ENCODE measurements at regions not wholly inside any gene's neighbourhood (a gene's known extent, or its start where the extent isn't known, plus 50 kb on each side); places are given as distances from the start of the nearest gene placed in this dataset.
"Not testable (repeated sequence)": the region's sequence is repeated elsewhere in the genome, so short reads cannot be mapped to it uniquely, and the experiment has no call there.

DNA sequence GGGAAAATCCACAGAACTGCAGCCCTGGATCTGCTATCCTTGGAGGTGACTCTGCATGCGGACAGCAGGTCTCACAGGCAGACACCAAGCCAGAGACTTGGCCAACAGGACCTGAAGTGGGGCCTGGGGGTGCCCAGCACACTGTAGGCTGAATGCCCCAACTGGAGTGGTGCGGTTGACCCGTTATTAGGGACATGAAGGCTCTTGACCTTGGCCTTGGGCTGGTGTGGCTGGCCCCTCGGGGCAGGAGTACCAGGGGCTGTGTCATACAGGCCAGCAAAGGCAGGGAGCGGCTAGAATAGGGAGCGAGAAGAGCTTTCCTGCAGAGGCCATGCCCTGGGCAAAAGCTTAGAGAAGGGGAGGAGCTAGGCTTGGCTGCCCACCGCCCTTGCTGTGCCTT, 153.2 kb upstream of the MVB12B start:
- DNase-seq (ENCODE audit: low read depth), result no peak

DNA sequence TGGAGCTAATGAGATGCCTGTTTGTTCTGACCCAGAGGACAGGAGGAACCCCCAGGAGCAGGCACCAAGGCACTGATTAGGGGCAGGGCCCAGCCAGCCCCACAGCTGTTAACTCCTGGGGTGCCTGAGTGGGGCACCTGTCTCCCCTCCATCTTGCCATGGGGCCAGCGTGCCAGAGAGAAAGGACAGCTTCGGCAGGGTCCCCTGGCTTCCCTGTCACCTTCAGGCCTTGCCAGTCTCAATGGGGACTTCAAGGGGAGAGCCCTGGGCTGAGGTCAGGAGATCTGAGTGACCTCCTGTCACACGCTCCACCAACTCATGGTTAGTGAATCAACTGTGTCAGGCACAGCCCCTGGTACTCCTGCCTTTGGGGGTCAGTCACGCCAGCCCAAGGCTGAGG, 152.7 kb upstream of the MVB12B start:
- DNase-seq (ENCODE audit: low read depth), result no peak

DNA sequence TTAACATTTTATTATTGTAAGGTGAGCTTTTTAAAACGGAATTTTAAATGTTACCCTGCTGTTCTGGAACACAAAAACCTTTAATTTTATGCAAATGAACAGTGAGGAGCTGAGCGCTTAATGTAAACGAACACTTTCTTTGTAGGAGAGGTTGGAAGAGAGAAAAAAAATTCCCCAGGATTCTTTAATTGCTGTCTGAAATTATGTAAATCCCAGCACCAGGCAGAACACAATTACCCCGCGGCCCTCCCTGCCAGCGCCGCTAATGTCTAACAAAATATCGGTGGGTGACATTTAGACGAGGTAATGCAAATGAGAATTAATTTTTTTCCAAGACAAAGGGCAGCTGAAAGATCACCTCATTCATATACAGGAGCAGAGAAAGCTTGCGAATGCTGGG, 143.4 kb upstream of the MVB12B start:
- no peak for DNase-seq (ENCODE audit: low read depth)

DNA sequence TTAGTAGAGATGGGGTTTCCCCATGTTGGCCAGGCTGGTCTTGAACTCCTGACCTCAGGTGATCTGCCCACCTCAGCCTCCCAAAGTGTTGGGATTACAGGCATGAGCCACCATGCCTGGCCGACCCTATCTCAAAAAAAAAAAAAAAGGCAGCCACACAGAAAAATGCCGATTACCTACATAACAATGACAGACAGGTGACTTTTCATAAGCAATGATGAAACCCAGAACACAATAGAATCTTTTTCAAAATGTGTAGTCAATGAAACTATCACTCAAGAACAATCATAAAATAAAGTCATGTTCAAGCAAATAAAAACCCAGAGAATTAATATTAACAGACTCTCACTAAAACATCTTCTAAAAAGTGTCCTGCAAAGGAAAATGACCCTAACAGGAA, 135.6 kb upstream of the MVB12B start:
- not testable (repeated sequence) for DNase-seq (ENCODE audit: low read depth)

DNA sequence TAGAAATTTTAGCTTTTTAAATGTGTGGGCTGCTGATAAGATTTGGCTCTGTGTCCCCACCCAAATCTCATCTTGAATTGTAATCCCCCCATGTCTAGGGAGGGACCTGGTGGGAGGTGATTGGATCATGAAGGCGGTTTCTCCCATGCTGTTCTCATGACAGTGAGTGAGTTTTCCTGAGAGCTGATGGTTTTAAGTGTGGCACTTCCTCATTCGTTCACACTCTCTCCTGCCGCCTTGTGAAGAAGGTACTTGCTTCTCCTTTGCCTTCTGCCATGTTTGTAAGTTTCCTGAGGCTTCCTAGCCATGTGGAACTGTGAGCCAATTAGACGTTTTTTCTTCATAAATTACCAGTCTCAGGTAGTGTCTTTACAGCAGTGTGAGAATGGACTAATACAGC, 127.8 kb upstream of the MVB12B start:
- DNase-seq (ENCODE audit: low read depth), result no peak

DNA sequence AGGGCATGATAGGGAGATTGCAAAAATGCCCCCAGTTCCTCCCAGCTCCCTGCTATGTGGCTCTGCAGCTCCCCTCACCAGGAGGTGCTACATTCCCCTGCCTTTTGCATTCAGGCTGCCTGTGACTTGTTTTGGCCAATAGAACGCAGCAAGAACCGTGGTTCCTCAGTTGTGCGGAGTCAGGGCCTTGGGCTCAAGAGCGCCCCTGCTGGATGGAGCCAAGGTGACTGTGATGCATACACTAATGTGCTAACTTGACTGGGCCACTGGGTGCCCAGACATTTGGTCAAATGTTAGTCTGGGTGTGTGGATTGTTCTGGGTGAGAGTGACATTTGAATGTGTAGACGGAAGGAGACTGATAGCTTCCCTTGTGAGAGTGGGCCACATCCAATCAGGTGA, 123.3 kb upstream of the MVB12B start:
- DNase-seq (ENCODE audit: low read depth), result no peak

DNA sequence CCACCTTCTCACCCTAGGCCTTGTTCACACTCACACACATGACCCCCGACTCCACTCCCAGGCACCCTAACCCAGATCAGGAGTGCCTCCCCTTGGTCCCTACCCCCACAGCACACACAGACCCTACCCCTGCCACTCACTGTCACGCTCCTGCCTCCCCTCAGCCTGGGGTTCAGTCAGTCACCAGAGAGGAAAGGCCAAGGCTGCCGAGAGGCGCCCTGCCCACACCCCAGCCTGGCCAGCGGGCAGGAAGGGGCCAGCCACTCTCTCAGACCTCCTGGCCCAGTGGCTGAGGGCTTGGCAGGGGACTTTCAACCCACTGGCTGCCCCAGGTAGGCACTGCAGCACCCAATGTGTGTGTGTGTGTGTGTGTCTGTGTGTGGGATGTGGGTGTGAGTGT, 122.4 kb upstream of the MVB12B start:
- DNase-seq (ENCODE audit: low read depth), result no peak

DNA sequence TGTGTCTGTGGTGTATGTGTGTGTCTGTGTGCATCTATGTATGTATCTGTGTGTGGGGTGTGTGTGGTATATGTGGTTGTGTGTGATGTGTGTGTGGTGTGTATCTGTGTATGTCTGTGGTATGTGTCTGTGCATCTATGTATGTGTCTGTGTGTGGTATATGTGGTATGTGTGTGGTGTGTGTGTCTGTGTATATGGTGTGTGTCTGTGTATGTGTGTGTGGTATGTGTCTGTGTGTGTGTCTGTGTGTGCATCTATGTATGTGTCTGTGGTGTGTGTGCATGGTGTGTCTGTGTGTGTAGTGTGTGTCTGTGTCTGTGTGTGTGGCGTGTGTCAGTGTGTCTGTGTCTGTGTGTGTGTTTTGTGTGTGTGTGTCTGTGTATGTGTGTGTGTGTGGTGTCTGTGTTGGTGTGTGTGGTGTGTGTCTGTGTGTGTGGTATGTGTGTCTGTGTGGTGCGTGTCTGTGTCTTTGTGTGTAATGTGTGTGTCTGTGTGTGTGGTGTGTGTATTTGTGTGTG, 121.9 kb upstream of the MVB12B start:
- DNase-seq (ENCODE audit: low read depth), result no peak

DNA sequence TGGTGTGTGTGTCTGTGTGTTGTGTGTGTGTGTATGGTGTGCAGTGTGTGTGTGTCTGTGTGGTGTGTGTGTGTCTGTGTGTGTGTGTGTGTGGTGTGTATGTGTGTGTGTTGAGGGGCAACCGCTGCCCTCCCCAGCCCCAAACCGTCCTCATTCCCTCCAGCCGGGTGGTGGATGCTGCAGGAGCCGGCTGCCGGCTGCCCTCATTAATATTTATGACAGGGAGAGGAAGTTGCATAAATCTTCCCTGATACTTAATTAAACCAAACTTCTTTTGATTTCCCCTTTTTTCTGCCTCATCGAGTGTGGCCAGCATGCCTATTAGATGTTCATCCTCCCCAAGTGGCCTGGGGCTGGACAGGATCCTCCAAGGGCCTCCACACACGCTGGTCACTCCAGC, 121.4 kb upstream of the MVB12B start:
- DNase-seq (ENCODE audit: low read depth), result no peak

DNA sequence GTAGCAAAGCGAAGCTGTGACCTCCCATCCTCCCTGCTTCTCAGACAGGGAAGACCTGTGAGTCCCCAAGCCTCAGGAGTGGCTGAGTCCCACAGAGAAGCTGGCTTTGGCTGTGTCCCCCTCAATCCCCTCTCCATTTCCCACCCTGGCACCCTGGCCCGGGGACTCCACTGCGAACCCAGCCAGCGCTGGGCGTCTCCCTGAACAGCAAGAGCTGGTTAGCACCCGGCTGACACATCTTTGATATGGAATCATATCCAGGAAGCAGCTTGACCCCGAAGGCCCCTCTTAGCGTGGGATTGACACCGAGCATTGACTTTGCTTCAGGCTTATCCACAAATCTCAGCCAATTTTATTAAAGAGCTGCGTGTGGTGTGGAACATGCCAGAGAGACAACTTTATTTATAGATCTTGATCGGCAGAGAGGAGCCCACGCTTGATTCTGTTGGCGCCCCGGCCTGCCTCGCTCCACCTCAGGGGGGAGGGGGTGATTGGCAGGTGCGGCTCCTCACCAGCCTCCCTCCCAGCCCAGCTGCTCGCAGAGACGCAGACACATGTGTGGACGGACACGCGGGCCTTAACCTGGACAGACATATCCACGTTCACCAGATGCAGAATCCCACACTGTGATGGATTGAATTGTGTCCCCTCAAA, 120.7 kb upstream of the MVB12B start:
- DNase-seq (ENCODE audit: low read depth), result no peak

DNA sequence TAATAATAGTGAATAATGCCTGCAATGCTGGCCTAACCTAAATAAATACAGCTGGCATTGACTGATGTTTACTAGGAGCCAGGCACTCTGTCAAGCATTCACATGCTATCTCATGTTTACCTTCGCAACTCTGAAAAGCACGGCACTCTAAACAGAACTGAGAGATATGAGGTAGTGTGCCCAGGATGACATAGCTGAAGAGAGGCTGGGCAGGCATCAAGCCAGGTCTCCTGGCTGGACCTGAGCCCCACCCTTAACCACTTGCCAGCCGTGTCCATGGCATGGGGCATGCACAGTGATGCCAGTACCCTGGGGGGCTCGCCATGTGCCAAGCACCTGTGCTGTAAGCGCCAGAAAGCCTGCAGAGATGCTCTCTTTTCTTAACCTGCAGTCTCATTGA, 119.4 kb upstream of the MVB12B start:
- DNase-seq (ENCODE audit: low read depth), result no peak

DNA sequence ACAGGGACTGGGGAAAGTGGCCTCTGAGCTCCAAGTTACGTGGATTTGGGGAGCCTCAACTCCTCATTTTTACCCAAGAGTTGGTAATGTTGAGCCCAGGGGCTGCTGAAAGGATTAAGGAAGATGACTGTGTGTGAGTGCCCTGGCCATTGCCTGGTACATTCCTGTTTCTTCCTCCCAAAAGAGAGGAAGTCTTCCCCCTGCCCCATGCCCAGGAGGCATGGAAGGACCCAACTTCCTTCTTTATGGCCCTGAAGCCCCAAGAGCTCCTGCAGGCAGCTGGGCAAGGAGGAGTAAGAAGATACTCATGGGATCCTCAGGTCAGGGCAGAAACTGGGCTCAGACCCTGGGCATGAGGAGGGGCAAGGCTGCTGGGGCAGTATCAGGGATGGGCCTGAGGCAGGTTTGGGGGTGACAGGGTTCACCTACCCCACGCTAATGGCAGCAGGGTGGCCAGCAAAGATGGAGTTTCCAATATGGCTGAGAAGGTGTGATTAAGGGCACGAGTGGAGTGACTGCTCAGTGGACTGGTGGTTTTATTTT, 118.3 kb upstream of the MVB12B start:
- no peak for DNase-seq (ENCODE audit: low read depth)

DNA sequence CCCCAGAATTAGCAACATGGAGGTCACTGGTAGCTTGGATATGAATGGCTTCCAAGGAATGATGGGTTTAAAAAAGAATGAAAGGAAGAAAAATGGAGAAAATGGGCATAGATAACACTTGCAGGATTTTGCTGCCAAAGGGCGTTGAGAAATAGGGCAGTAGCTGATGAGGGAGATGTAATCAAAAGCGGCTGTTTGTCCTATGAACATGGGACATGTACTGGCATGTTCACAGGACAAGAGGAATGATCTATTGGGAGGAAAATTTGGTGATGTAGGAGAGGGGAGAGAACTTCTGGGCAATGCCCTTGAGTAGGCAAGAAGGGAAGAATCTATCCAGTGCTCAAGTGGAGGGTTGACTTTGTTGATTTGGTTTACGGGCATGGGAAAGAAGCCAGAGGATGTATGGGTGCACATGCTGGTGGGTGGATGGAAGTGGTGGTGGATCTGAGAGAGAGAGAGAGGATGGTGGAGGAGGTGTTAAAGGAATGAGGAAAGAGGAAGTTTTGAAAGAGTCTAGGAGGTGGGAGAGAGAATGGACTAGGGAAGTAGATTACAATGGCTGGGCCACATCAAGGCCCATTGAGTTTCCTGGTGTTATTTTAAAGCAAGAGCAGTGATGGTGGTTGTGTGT, 115.1 kb upstream of the MVB12B start:
- DNase-seq (ENCODE audit: low read depth), result no peak

DNA sequence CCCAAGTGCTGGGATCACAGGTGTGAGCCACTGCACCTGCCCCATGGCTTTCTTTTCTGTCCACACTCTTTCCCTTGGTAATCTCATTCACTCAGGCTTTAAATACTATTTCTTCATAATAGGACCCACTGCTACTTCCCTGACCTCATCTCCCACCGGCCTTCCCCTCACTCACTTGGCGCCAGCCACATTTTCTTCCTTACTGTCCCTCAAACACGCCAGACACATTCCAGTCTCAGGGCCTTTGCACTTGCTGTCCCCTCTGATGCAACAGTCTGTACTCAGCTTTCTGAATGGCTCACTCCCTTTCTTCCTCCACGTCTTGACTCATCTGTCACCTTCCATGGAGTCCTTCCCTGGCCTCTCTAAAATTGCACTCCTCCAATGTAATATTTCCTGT, 111.1 kb upstream of the MVB12B start:
- no peak for DNase-seq (ENCODE audit: low read depth)

DNA sequence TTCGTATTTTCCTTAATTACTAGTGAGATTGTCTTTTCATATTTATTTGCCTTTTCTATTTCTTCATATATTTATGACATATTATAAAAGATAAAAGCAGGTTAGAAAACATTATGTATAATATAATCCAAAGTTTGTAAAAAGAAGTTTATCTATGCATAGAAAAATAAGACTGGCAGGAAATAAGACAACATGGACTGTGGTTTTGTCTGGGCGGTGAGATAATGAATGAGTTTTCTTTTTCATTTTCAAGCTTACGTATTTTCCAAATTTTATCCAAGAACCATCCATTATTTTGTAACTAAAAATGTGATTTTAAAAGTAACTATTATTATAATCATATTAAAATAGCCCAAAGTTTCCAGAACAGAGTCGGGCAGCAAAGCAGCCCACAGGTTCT, 109.8 kb upstream of the MVB12B start:
- no peak for DNase-seq (ENCODE audit: low read depth)

DNA sequence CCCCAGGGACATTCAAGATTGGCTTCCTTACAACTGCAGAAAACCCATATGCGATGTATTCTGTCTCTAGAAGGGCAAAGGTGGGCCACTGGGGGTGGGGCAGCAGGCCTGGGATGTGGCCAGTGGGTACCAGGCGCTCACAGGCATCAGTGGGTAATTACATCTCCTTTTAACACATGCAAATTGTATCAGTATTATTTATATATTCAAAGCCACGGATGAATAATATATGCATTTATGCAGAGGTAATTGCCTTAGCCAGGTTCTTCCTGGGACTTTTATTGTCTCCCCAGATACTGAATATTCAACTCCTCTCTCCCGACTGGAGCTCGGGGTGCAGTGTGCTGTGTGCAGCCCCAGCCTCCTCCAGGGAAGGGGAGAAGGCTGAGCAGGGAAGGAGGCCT, 109.4 kb upstream of the MVB12B start:
- no peak for DNase-seq (ENCODE audit: low read depth)

DNA sequence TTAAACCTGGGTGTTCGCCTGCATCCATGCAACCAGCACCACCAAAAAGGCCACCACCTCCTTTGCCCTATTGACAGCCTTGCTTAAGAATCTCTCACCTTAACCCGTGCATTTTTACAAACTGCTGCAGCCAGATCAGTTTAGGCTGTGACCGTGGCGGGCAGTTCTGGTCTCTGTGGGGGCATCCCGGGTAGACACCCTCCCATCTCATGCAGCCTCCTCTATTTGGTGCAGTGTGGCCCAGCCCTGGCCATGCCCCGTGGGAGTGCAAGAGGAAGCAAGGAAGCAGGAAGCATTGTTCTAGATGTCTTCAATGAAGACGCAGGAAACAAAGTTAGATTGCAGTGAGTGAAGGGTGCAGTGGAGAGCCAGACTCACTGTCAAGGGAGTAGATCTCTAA, 108.8 kb upstream of the MVB12B start:
- no peak for DNase-seq (ENCODE audit: low read depth)

DNA sequence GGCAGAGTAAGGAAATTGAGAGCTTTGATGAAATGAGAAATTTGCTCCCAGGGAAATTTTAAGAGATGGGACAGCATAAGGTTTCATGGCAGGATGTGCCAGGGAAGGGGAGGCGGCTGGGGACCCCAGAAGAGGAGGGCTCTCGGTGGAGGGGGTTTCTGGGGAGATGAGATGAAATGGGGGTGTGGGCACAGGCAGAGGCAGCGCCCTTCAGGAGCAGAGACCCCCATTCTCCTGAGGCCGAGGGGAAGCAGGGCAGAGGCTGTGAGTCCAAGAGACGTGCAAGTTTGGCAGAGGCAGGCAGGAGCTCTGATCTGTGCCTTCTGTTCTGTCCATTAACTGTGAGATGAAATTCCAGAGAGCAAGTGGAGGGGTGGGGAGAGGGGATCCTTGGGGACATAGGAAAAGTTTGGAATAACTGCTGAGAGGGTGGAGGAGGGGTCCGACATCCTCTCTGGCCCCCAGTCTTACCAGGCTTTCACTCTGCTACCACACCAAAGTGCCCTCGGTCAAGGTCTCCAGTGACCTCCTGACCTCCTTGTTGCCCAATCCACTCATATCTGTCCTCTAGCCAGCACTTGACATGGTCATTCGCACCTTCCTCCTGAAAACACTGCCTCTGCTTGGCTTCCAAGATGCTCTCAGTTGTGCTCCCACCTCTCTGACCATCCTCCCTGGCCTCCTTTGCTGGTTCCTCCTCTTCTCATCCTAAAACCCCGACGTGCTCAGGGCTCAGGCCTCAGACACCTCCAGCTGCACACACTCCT, 108.1 kb upstream of the MVB12B start:
- DNase-seq (ENCODE audit: low read depth), result no peak

DNA sequence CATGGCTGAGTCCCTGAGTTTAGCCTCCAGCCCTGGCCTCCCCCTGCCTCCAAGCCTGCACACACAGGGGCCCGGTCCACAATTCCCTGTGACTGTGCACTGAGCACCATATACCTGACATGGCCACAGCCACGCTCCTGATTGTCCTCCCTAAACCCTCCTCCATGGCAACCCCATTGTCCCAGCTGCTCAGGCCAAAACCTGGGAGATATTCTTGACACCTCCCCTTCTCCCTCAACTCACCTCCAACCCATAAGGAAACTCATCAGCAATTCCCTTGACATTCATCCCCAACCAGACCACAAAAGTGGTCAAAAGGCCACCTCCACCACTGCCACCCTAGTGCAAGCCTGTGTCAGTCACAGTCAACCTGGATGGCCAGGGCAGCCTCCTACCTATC, 107.5 kb upstream of the MVB12B start:
- no peak for DNase-seq (ENCODE audit: low read depth)

DNA sequence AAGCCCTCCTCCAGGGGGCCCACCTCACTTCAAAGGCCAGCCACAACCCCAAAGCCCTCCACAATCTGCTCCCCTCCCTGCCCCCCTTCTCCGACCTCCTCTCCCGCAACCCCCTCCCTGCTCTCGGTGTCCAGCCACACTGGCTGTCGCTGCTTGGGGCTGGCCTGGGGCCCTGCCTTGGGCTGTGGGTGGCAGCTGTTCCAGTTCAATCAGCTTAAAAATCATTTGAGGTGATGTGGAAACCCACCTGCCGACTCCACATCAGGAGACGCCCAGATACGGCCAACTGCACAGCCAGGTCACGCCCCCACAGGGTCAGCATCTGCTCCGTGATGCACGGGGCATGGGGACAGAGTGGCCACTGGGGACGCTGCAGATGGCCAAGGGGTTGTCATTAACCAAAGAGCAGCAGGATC, 107.0 kb upstream of the MVB12B start:
- no peak for DNase-seq (ENCODE audit: low read depth)

DNA sequence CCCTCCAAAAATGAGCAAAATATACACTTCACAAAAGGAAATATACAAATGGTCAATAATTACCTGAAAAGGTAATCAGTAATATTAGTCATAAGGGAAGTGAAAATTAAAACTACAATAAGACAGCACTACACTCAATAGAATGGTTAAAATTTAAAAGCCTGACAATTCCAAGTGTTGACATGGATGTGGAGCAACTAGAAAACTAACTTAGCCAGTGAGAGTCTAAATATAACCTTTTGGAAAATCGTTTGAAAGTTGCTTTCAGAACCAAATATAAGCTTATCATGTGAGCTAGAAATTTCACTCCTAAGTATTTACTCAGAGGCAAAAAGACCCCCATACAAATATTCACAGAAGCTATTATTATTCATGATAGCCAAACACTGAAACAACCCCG, 105.1 kb upstream of the MVB12B start:
- DNase-seq (ENCODE audit: low read depth), result no peak

DNA sequence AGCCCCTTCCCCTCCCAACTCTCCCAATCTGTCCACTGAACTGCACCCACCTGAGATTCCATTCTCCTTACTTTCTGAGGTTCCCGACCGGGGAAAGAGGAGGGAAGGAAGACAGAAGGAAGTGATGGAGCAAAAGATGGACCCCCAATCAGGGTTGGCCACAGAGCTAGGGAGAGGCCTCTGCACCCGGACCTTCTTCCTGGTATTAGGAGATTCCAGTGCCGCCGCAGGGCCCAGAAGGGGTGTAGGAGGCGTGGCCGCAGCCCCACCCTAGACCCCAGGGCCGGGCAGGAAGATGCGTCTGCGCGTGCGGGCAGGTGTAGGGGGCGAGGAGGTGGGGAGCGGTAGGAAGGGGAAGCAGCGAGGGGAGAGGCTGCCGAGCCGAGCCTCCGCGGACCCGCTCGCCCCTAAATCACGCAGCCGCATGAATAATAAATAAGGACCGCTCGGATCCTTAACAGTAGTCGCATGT, 104.2 kb upstream of the MVB12B start:
- no peak for DNase-seq (ENCODE audit: low read depth)
